ENCODE measurements at regions not wholly inside any gene's neighbourhood (a gene's known extent, or its start where the extent isn't known, plus 50 kb on each side); places are given as distances from the start of the nearest gene placed in this dataset.

- ATAC-seq (ENCODE audit: low FRiP score) (no peak), DNase-seq (no peak)
- Histone ChIP-seq H3K27ac (ENCODE audit: low read depth in 1 of 2, low read length in 2 of 2) (no peak overlapping the region), H3K4me1 (ENCODE audit: control insufficient read depth in 1 of 2, insufficient read depth in 2 of 2, low read length in 2 of 2) (no peaks in the 10 kb centered on the region), H3K9me3 (ENCODE audit: control insufficient read depth, low read length) (no peaks in the 10 kb centered on the region), H3K36me3 (ENCODE audit: control insufficient read depth in 1 of 2, insufficient read depth in 2 of 2, low read length in 1 of 2) (no peaks in the 10 kb centered on the region), H3K4me3 (ENCODE audit: low read length in 2 of 2) (no peak overlapping the region), H3K27me3 (ENCODE audit: control insufficient read depth in 1 of 2, insufficient read depth in 2 of 2, low read length in 1 of 2) (no peaks in the 10 kb centered on the region)
- intact Hi-C loops (cut with DNase I), result no loop called here
- 85 to 88% methylated on average over 3 of the region's 3 CpGs for WGBS, 2 donors
Measured at GRCh38 chr13:64256751-64257150, 2841.1 kb upstream of the PCDH20 start.

DNA sequence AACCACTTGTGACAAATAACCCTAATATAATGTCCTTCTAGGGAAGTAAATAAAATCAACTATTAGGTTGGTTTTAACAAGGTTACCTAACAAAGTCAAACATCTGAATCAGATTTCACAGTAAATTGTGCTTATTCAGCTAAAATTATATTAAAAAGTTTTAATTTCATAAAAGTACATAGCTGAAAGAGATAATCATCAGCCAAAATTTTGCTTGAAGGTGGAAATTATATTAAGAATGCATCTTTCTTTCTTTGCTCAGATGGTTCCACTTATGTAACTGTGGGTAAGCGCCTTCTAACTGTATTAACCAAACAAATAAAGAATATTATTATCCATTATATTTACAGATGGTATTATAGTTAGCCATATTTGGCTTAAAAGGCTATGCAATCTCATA lies 2840.3 kb upstream of the PCDH20 start:
- no peak overlapping the region for H3K4me3 ChIP-seq (ENCODE audit: low read length in 2 of 2)
- no peak overlapping the region for H3K27ac ChIP-seq (ENCODE audit: low read depth in 1 of 2, low read length in 2 of 2)
- no peak for ATAC-seq (ENCODE audit: low FRiP score)
- no peaks in the 10 kb centered on the region for H3K9me3 ChIP-seq (ENCODE audit: control insufficient read depth, low read length)
- no peaks in the 10 kb centered on the region for H3K36me3 ChIP-seq (ENCODE audit: control insufficient read depth in 1 of 2, insufficient read depth in 2 of 2, low read length in 1 of 2)
- no peaks in the 10 kb centered on the region for H3K4me1 ChIP-seq (ENCODE audit: control insufficient read depth in 1 of 2, insufficient read depth in 2 of 2, low read length in 2 of 2)
- no peak for DNase-seq
- intact Hi-C loops (cut with DNase I), result no loop called here
- no peaks in the 10 kb centered on the region for H3K27me3 ChIP-seq (ENCODE audit: control insufficient read depth in 1 of 2, insufficient read depth in 2 of 2, low read length in 1 of 2)
- 90 to 96% methylated on average over 1 of the region's 1 CpG for WGBS, 2 donors

DNA sequence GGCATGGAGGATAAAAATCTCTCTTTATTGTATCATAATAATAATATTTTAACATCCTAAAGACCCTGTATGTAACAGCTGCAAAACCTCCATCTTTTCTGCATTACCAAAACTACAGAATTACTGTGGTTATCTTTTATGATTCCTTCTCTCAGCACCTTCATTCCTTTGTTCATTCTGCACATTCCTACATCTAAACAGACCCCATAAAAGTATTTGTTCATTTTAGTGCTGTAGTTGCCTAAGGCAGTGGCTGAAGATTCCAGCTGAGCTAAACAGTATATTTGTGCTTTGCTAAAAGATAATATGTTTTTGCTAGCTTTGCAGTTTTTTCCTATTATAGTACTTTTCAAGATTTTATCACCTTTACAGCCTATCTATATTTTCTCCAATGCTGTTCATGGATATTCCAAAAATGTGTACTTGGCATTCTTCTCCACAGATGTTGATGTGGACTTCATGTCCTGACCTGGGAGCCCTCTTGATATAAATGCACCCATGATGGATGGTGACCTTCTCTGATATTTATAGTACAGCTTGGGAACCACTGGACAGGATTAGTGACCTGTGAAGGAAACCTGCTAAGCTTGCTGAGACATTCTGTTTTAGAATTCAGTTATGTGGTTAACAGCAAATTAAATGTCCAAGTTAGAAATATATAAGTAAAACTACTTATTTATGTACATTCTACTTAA lies 2832.9 kb upstream of the PCDH20 start:
- no peak overlapping the region for H3K27ac ChIP-seq (ENCODE audit: low read depth in 1 of 2, low read length in 2 of 2)
- no peaks in the 10 kb centered on the region for H3K4me1 ChIP-seq (ENCODE audit: control insufficient read depth in 1 of 2, insufficient read depth in 2 of 2, low read length in 2 of 2)
- no peak overlapping the region for H3K4me3 ChIP-seq (ENCODE audit: low read length in 2 of 2)
- ATAC-seq (ENCODE audit: low FRiP score) (no peak), DNase-seq (no peak)
- intact Hi-C loops (cut with DNase I), result no loop called here
- H3K27me3 ChIP-seq (ENCODE audit: control insufficient read depth in 1 of 2, insufficient read depth in 2 of 2, low read length in 1 of 2), result no peaks in the 10 kb centered on the region
- H3K9me3 ChIP-seq (ENCODE audit: control insufficient read depth, low read length), result no peaks in the 10 kb centered on the region
- no peaks in the 10 kb centered on the region for H3K36me3 ChIP-seq (ENCODE audit: control insufficient read depth in 1 of 2, insufficient read depth in 2 of 2, low read length in 1 of 2)

DNA sequence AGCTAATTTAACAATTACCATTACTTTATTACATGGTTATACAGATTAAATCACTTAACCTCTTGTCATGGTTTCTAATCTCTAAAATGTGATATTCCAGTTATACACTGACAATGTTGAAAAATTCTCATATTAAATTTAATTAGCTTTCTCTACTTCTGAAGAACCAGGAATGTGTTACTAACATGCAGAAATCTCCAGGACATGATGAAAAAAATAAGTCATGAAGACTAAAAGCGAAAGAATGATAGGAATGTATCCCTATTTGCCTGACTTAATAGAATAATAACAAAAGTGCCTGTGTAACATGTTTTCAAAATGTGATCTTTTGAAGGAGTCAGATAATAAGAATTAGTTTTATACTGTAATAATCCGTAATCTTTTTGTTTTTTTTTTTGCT lies 2823.7 kb upstream of the PCDH20 start:
- no peaks in the 10 kb centered on the region for H3K9me3 ChIP-seq (ENCODE audit: control insufficient read depth, low read length)
- DNase-seq (no peak), ATAC-seq (ENCODE audit: low FRiP score) (no peak)
- H3K36me3 ChIP-seq (ENCODE audit: control insufficient read depth in 1 of 2, insufficient read depth in 2 of 2, low read length in 1 of 2), result no peaks in the 10 kb centered on the region
- WGBS, 2 donors, result 6 to 8% methylated on average over 2 of the region's 2 CpGs
- no peak overlapping the region for H3K4me3 ChIP-seq (ENCODE audit: low read length in 2 of 2)
- H3K27ac ChIP-seq (ENCODE audit: low read depth in 1 of 2, low read length in 2 of 2), result no peak overlapping the region
- intact Hi-C loops (cut with DNase I), result no loop called here
- H3K4me1 ChIP-seq (ENCODE audit: control insufficient read depth in 1 of 2, insufficient read depth in 2 of 2, low read length in 2 of 2), result no peaks in the 10 kb centered on the region
- H3K27me3 ChIP-seq (ENCODE audit: control insufficient read depth in 1 of 2, insufficient read depth in 2 of 2, low read length in 1 of 2), result no peaks in the 10 kb centered on the region

GRCh38 chr13:64234255-64234654 lies 2818.6 kb upstream of the PCDH20 start:
- ATAC-seq (ENCODE audit: low FRiP score) (no peak), DNase-seq (no peak)
- intact Hi-C loops (cut with DNase I), result no loop called here
- Histone ChIP-seq H3K27me3 (ENCODE audit: control insufficient read depth in 1 of 2, insufficient read depth in 2 of 2, low read length in 1 of 2) (no peaks in the 10 kb centered on the region), H3K4me3 (ENCODE audit: low read length in 2 of 2) (no peak overlapping the region), H3K4me1 (ENCODE audit: control insufficient read depth in 1 of 2, insufficient read depth in 2 of 2, low read length in 2 of 2) (no peaks in the 10 kb centered on the region), H3K36me3 (ENCODE audit: control insufficient read depth in 1 of 2, insufficient read depth in 2 of 2, low read length in 1 of 2) (no peaks in the 10 kb centered on the region), H3K27ac (ENCODE audit: low read depth in 1 of 2, low read length in 2 of 2) (no peak overlapping the region), H3K9me3 (ENCODE audit: control insufficient read depth, low read length) (no peaks in the 10 kb centered on the region)
- WGBS, 2 donors, result 89 to 93% methylated on average over 4 of the region's 4 CpGs

DNA sequence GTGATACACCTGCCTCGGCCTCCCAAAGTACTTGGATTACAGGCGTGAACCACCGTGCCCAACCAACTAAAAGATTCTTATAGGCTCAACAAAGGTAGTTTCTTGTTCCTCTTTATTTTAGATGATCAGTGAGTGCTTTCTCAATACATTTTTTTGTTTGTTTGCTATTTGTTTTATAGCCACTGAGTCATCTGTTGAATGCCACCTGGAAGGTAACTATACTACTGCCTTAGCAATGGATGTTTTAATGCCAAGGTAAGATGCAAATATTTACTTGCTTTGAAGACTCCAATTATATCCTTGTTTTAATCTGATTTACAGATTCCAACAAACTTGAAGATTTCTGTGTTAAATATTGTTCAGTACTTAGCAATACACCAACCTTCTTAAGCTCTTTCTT lies 2807.4 kb upstream of the PCDH20 start:
- Histone ChIP-seq H3K4me3 (ENCODE audit: low read length in 2 of 2) (no peak overlapping the region), H3K4me1 (ENCODE audit: control insufficient read depth in 1 of 2, insufficient read depth in 2 of 2, low read length in 2 of 2) (no peaks in the 10 kb centered on the region), H3K36me3 (ENCODE audit: control insufficient read depth in 1 of 2, insufficient read depth in 2 of 2, low read length in 1 of 2) (no peaks in the 10 kb centered on the region), H3K27me3 (ENCODE audit: control insufficient read depth in 1 of 2, insufficient read depth in 2 of 2, low read length in 1 of 2) (no peaks in the 10 kb centered on the region), H3K9me3 (ENCODE audit: control insufficient read depth, low read length) (peaks cover 1% of the 10 kb centered on the region), H3K27ac (ENCODE audit: low read depth in 1 of 2, low read length in 2 of 2) (no peak overlapping the region)
- WGBS, 2 donors, result 92 to 96% methylated on average over 3 of the region's 3 CpGs
- DNase-seq (no peak), ATAC-seq (ENCODE audit: low FRiP score) (no peak)
- intact Hi-C loops (cut with DNase I), result no loop called here

DNA sequence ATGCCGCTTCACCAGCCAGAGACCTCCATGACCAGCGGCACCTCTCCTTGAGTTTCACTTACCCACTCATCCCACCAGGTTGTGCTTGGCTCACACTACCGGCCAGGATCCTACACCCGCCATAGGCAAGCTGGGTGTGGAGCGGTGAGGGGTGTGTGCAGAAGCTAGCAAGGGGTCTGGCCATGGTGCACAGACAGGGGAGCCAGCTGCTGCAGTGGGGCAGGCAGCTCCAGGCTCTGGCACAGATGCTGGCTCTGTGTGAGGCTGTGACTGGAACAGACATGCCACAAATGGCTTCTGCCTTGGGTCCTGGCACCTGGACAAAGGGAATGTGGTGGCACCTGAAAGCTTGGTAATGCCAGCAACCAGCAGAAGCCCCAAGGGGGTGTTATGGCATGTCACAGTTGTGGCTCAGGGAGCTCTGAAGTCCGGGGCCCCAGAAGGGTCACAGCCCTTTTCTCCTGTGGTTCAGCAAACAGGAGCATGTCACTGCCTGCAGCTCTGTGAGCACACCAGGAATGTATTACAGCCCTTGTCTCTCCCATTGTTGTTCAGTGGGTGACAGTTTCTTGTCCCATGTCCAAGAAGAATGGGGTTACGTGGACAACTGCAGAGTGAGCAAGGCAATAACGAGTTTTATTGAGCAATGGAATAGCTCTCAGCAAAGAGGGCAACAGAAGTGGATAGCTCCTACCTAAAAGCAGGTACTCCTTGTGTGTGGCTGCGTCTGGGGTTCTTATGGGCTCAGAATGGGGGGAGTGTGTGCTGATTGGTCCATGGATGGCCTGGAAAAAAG lies 2791.0 kb upstream of the PCDH20 start:
- Histone ChIP-seq H3K27ac (ENCODE audit: low read depth in 1 of 2, low read length in 2 of 2) (no peak overlapping the region), H3K27me3 (ENCODE audit: control insufficient read depth in 1 of 2, insufficient read depth in 2 of 2, low read length in 1 of 2) (peaks cover 0 to 2% of the 10 kb centered on the region in 2 donors), H3K4me1 (ENCODE audit: control insufficient read depth in 1 of 2, insufficient read depth in 2 of 2, low read length in 2 of 2) (no peaks in the 10 kb centered on the region), H3K4me3 (ENCODE audit: low read length in 2 of 2) (no peak overlapping the region), H3K36me3 (ENCODE audit: control insufficient read depth in 1 of 2, insufficient read depth in 2 of 2, low read length in 1 of 2) (no peaks in the 10 kb centered on the region), H3K9me3 (ENCODE audit: control insufficient read depth, low read length) (no peaks in the 10 kb centered on the region)
- DNase-seq (no peak), ATAC-seq (ENCODE audit: low FRiP score) (peak; percentile 41)
- 93 to 94% methylated on average over 9 of the region's 9 CpGs for WGBS, 2 donors
- intact Hi-C loops (cut with DNase I), result no loop called here

DNA sequence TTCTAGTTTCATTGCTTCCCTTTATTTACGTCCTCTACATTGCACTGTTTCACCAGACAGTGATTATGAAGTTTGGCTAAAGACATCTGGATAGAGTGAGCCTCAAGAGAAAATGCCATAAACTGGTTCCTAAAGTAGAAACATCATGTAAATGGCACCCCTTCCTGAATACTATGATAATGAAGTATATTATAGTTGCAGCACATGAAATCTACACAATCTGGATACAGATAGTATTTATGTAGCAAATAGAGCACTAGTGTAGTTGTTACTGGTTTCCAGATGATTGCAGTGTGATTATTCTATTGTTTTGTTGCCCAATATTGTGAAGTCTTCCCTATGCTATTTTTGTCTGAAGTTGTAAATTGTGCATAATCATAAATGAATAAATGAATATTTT lies 2786.9 kb upstream of the PCDH20 start:
- no peak for DNase-seq
- intact Hi-C loops (cut with DNase I), result no loop called here
- no peak overlapping the region for H3K4me3 ChIP-seq (ENCODE audit: low read length in 2 of 2)
- peaks cover 0 to 2% of the 10 kb centered on the region in 2 donors for H3K27me3 ChIP-seq (ENCODE audit: control insufficient read depth in 1 of 2, insufficient read depth in 2 of 2, low read length in 1 of 2)
- WGBS, 2 donors, result 79 to 81% methylated on average over 1 of the region's 1 CpG
- H3K4me1 ChIP-seq (ENCODE audit: control insufficient read depth in 1 of 2, insufficient read depth in 2 of 2, low read length in 2 of 2), result no peaks in the 10 kb centered on the region
- H3K9me3 ChIP-seq (ENCODE audit: control insufficient read depth, low read length), result no peaks in the 10 kb centered on the region
- ATAC-seq (ENCODE audit: low FRiP score), result no peak
- no peak overlapping the region for H3K27ac ChIP-seq (ENCODE audit: low read depth in 1 of 2, low read length in 2 of 2)
- H3K36me3 ChIP-seq (ENCODE audit: control insufficient read depth in 1 of 2, insufficient read depth in 2 of 2, low read length in 1 of 2), result no peaks in the 10 kb centered on the region

- Histone ChIP-seq H3K27ac (ENCODE audit: low read depth in 1 of 2, low read length in 2 of 2) (no peak overlapping the region), H3K9me3 (ENCODE audit: control insufficient read depth, low read length) (no peaks in the 10 kb centered on the region), H3K36me3 (ENCODE audit: control insufficient read depth in 1 of 2, insufficient read depth in 2 of 2, low read length in 1 of 2) (no peaks in the 10 kb centered on the region), H3K4me3 (ENCODE audit: low read length in 2 of 2) (no peak overlapping the region), H3K4me1 (ENCODE audit: control insufficient read depth in 1 of 2, insufficient read depth in 2 of 2, low read length in 2 of 2) (no peaks in the 10 kb centered on the region), H3K27me3 (ENCODE audit: control insufficient read depth in 1 of 2, insufficient read depth in 2 of 2, low read length in 1 of 2) (no peaks in the 10 kb centered on the region)
- DNase-seq, result no peak
- ATAC-seq (ENCODE audit: low FRiP score), result no peak
- intact Hi-C loops (cut with DNase I), result no loop called here
Measured at GRCh38 chr13:64197232-64197631, 2781.6 kb upstream of the PCDH20 start.
